Mucosa of descending colon (tissue), 3 donors: ENCODE measurements at regions not wholly inside any gene's neighbourhood (a gene's known extent, or its start where the extent isn't known, plus 50 kb on each side); places are given as distances from the start of the nearest gene placed in this dataset.

ENCODE experiments used
- ATAC-seq: fragments of 200-7000 bp; cut with Tn5 transposase; one replicate; pipeline ENCODE4 v1.9.1; 2020; ENCODE audit warnings: mild to moderate bottlenecking, moderate library complexity
- DNase-seq, 3 donors: peaks; one replicate each; pipeline ENCODE4 v3.0.0-alpha.2; 2020
- H3K36me3 ChIP-seq: fragments of 200-600 bp; one replicate; pipeline ENCODE4 v1.8.0; 2021; ENCODE audit warnings: low read depth, mild to moderate bottlenecking
- H3K4me1 ChIP-seq: fragments of 200-600 bp; one replicate; pipeline ENCODE4 v1.8.0; 2021; ENCODE audit warnings: low read depth, mild to moderate bottlenecking
- H3K4me3 ChIP-seq: fragments of 200-600 bp; one replicate; pipeline ENCODE4 v1.8.0; 2021; ENCODE audit warnings: mild to moderate bottlenecking
- H3K9me3 ChIP-seq: fragments of 200-600 bp; one replicate; pipeline ENCODE4 v1.8.0; 2021; ENCODE audit warnings: mild to moderate bottlenecking
- CTCF ChIP-seq: fragments of 200-600 bp; IDR thresholded peaks from one replicate; pipeline ENCODE4 v1.8.0; 2022; ENCODE audit warnings: antibody characterized with exemption, mild to moderate bottlenecking
- intact Hi-C, 2 donors: fragments of 100-400 bp; cut with DNase I in 1 of 2; cut with micrococcal nuclease in 1 of 2; formaldehyde crosslinking; loops; one replicate each; pipeline versions ENCODE4 v1.11.0 to v1.11.1; 2022; cut with DNase I, micrococcal nuclease
- donor health status: DM: no; HTN: no; CAD: no; lungs with moderate emphysema.
- donor health status: DM: no; HTN: no; CAD: no.
- donor health status: DM: no; HTN: yes; CAD: no.

DNA sequence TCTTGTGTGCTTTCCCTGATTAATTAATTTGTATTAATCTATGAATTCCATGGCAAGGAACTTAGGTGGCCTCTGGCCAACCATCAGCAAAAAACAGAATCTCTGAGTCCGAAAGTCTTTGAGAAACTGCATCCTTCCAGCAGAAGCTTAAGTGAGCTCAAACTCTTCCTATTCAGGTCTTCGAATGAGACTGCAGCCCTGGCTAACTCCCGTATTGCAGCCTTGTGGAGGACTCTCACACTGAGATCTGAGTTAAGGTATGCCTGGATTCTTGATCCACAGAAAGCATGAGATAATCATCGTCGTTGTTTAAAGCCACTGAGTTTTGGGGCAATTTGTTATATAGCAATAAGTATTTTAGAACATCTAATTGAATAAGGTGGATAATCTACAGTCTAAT is 1143.9 kb upstream of the NXPH2 start:
- TF ChIP-seq CTCF = no peak
- ATAC-seq = no peak
- no peaks in the 10 kb centered on the region for H3K4me1 ChIP-seq
- intact Hi-C loops = no loop called here
- no peak overlapping the region for H3K4me3 ChIP-seq
- H3K9me3 ChIP-seq = no peaks in the 10 kb centered on the region
- no peaks in the 10 kb centered on the region for H3K36me3 ChIP-seq
- DNase-seq = no peak

DNA sequence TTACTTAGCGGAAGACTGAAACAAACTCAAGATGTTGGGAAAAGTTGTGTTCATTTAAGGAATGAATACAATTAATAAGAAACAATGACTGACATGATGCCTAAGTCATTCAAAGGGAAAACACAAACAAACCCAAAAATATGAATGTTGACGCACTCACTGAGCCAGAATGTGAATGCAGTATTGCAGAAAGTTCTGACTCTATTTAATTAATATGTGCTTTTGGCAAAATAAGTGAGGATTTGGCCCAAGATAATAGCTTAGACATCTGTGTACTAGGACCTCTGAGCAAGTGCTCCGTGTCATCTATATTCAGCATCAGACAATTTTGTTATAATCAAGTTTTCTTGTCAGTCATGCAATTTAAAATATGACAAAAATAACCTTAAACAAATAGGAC is 1138.8 kb upstream of the NXPH2 start:
- Histone ChIP-seq H3K4me3 (no peak overlapping the region), H3K4me1 (no peaks in the 10 kb centered on the region), H3K9me3 (no peaks in the 10 kb centered on the region), H3K36me3 (no peaks in the 10 kb centered on the region)
- no peak for DNase-seq
- no peak for TF ChIP-seq CTCF
- ATAC-seq = no peak
- intact Hi-C loops = no loop called here

DNA sequence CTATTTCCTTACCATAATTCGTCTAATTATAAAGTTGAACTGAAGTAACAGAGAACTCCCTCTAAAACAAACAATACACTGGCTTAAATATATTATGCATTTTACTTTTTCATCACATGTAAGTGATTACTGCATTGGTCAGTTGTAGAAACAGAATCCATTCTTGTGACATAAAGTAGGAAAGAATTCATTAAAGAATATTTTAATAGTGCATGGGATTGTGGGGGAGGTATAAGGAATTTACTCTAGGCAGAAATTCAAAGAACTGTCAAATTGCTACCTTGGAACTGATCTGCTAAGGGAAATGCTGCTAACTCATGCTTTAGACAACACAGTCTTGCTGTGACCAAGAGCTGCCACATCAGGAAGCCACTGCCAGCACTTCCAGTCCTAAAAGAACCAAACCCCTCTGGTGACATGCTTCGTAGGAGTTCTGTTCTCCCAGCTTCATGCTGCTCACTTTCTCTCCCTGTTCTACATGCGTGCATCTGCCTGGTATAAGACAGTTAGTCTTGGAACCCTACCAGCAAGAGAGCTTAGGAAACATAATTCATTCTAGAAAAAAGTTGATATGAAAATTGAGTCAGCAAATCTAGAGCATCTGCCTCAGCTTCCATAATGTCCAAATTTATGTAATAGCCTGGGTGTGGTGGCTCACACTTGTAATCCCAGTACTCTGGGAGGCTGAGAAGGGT is 1137.6 kb upstream of the NXPH2 start:
- Histone ChIP-seq H3K9me3 (no peaks in the 10 kb centered on the region), H3K4me1 (no peaks in the 10 kb centered on the region), H3K36me3 (no peaks in the 10 kb centered on the region), H3K4me3 (no peak overlapping the region)
- TF ChIP-seq CTCF = no peak
- DNase-seq = no peak
- ATAC-seq = no peak
- intact Hi-C loops = no loop called here

- no peaks in the 10 kb centered on the region for H3K4me1 ChIP-seq
- no peak overlapping the region for H3K4me3 ChIP-seq
- no peaks in the 10 kb centered on the region for H3K36me3 ChIP-seq
- no peak for TF ChIP-seq CTCF
- intact Hi-C loops = no loop called here
- DNase-seq (no peak), ATAC-seq (no peak)
- H3K9me3 ChIP-seq = no peaks in the 10 kb centered on the region
These were observed 1136.6 kb upstream of the NXPH2 start for GRCh38 chr2:139916822-139917221.

- no peak for TF ChIP-seq CTCF
- Histone ChIP-seq H3K9me3 (no peaks in the 10 kb centered on the region), H3K36me3 (no peaks in the 10 kb centered on the region), H3K4me3 (no peak overlapping the region), H3K4me1 (peaks cover 6% of the 10 kb centered on the region)
- intact Hi-C loops = no loop called here
- DNase-seq = no peak
- no peak for ATAC-seq
These were observed 1131.0 kb upstream of the NXPH2 start for GRCh38 chr2:139911160-139911559.

DNA sequence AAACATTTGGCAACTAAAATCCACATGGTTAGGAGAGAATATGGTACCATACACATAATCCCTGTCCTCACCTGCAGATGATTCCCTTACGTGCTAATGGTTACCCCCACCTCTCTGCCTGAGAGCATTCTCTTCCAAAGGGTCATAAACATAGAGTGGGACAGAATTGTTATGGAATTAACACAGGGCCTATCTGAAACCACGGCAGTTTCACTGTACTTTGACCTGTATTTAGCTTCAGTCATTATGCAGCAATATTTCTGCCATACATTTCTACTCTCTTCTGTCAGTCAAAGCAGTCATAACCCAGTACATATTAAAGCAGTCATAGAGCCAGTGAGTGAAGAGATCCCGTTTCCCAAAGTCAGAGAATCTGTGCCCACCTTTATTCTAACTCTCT is 1128.9 kb upstream of the NXPH2 start:
- TF ChIP-seq CTCF = no peak
- intact Hi-C loops = no loop called here
- Histone ChIP-seq H3K36me3 (no peaks in the 10 kb centered on the region), H3K4me3 (no peak overlapping the region), H3K4me1 (peaks cover 6% of the 10 kb centered on the region), H3K9me3 (no peaks in the 10 kb centered on the region)
- ATAC-seq = peak; percentile 90
- peak in 1 of 3 donors; percentile 7 for DNase-seq
